ENCODE measurements at regions not wholly inside any gene's neighbourhood (a gene's known extent, or its start where the extent isn't known, plus 50 kb on each side); places are given as distances from the start of the nearest gene placed in this dataset.

DNA sequence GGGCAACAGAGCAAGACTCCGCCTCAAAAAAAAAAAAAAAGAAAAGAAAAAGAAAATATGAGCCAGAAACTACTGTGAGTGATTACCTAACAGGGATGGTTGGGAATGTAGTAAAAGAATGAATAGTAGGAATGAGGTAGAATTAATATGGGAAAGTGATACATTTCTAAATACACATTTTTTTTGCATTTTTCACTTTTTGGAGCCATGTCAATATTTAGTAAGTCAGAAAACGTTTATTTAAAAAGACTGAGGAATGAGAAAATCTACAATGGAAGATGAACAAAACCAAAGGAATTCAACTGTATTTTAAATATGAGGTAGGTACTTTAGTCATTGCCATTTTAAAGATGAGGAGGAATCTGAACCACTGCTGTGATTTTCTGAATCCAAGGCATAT, 817.2 kb upstream of the CADM2 start:
- TF ChIP-seq, protein P1, sequence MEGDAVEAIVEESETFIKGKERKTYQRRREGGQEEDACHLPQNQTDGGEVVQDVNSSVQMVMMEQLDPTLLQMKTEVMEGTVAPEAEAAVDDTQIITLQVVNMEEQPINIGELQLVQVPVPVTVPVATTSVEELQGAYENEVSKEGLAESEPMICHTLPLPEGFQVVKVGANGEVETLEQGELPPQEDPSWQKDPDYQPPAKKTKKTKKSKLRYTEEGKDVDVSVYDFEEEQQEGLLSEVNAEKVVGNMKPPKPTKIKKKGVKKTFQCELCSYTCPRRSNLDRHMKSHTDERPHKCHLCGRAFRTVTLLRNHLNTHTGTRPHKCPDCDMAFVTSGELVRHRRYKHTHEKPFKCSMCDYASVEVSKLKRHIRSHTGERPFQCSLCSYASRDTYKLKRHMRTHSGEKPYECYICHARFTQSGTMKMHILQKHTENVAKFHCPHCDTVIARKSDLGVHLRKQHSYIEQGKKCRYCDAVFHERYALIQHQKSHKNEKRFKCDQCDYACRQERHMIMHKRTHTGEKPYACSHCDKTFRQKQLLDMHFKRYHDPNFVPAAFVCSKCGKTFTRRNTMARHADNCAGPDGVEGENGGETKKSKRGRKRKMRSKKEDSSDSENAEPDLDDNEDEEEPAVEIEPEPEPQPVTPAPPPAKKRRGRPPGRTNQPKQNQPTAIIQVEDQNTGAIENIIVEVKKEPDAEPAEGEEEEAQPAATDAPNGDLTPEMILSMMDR (IDR thresholded peaks at IDR 0.05) = no peak
- TF ChIP-seq POLR2A (IDR thresholded peaks at IDR 0.05) = no peak
- TF ChIP-seq POLR2AphosphoS5 (IDR thresholded peaks at IDR 0.05) = no peak

All from transverse colon (tissue), 4 donors.